ENCODE measurements at regions not wholly inside any gene's neighbourhood (a gene's known extent, or its start where the extent isn't known, plus 50 kb on each side); places are given as distances from the start of the nearest gene placed in this dataset.

DNA sequence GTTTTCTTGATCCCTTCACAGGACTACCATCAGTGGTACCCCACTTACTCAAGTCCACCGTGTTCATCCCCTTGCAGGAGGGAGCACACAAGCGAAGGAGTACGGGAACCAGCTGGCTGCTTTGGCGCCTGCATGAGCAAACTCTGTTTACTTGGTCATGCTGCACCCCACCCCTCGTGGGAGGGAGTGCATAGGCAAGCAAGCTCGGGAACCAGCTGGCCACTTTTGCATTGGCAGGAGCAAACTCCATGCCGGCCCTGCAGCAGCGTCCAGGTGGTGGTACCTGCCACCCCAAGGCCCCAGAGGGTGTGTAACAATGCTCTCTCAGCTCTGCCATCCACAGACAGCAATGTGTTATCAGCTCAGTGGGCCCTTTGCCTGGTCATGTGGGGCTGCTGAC, 737.8 kb downstream of the FAM181B start:
- FAIRE-seq, result no peak
- Histone ChIP-seq H3K27ac (ENCODE audit: low read depth, low read length) (no peak overlapping the region), H4K20me1 (replicated peaks in 1 of 2; ENCODE audit: control insufficient read depth in 1 of 2, insufficient read depth in 2 of 2, low read length in 2 of 2) (no peaks in the 10 kb centered on the region), H2BK5ac (ENCODE audit: low read depth, low read length) (no peak overlapping the region), H2AK5ac (ENCODE audit: low read depth, low read length) (no peak overlapping the region), H3K18ac (ENCODE audit: extremely low read depth, low read length) (no peak overlapping the region), H2BK20ac (ENCODE audit: low read length) (no peak overlapping the region), H3K23me2 (ENCODE audit: low read depth, low read length) (no peaks in the 10 kb centered on the region), H3K9me3 (ENCODE audit: insufficient read depth in 2 of 2, low read depth in 1 of 2, low read length in 1 of 2) (peaks cover 4% of the 10 kb centered on the region in 2 experiments; a peak in 3 of 4 replicates), H3K79me2 (ENCODE audit: control insufficient read depth in 1 of 2, insufficient read depth in 2 of 2, low read length in 2 of 2) (no peaks in the 10 kb centered on the region), H4K8ac (ENCODE audit: extremely low read depth, insufficient read depth, low read length) (no peak overlapping the region; the same call in 1 of the 2 replicates), H2BK15ac (ENCODE audit: low read length) (no peak overlapping the region), H3K79me1 (ENCODE audit: low read depth, low read length) (no peaks in the 10 kb centered on the region), H4K91ac (replicated peaks; ENCODE audit: insufficient read length, low read length) (no peak overlapping the region), H3K4ac (replicated peaks; ENCODE audit: insufficient read length, low read depth, low read length) (no peak overlapping the region), H2AFZ (ENCODE audit: low read length) (no peak overlapping the region), H2BK12ac (ENCODE audit: low read depth, low read length) (no peak overlapping the region), H3K4me2 (ENCODE audit: insufficient read depth in 1 of 2, low read depth in 2 of 2, low read length in 2 of 2) (no peak overlapping the region), H3K23ac (ENCODE audit: insufficient read length) (no peak overlapping the region), H3K4me1 (replicated peaks in 1 of 4; ENCODE audit: control insufficient read depth in 3 of 4, insufficient read depth in 4 of 4, low read length in 3 of 4) (no peaks in the 10 kb centered on the region), H3K36me3 (ENCODE audit: control insufficient read depth in 2 of 4, insufficient read depth in 4 of 4, low read length in 3 of 4) (peaks cover 0 to 3% (median 0%) of the 10 kb centered on the region in 4 experiments; a peak in 1 of 8 replicates), H3K4me3 (ENCODE audit: extremely low read depth in 1 of 4, insufficient read depth in 2 of 4, low read depth in 3 of 4, low read length in 4 of 4) (no peak overlapping the region), H4K5ac (ENCODE audit: insufficient read length, low read depth, low read length) (no peak overlapping the region), H2BK120ac (replicated peaks; ENCODE audit: low read depth, low read length) (no peak overlapping the region), H3K56ac (replicated peaks; ENCODE audit: insufficient read length, low read depth, low read length) (no peak overlapping the region), H3K27me3 (replicated peaks in 1 of 4; ENCODE audit: control insufficient read depth in 3 of 4, extremely low read depth in 1 of 4, insufficient read depth in 3 of 4, low read length in 3 of 4) (no peaks in the 10 kb centered on the region), H3K14ac (ENCODE audit: insufficient read length) (no peak overlapping the region), H3K9ac (replicated peaks in 1 of 4; ENCODE audit: extremely low read depth in 1 of 4, low read depth in 3 of 4, low read length in 3 of 4) (no peak overlapping the region)
- WGBS, 2 experiments (ENCODE audit: extremely low coverage in 1 of 2, insufficient coverage in 1 of 2, insufficient read length in 1 of 2, insufficient replicate concordance in 2 of 2, low coverage in 1 of 2, low lambda C conversion rate in 2 of 2, missing lambda C conversion rate in 1 of 2), result 85% methylated on average over 8 of the region's 8 CpGs; no CpG with 5 or more reads in 1 of the 2 experiments
- no peak for TF ChIP-seq RFX5 (IDR thresholded peaks at IDR 0.05; ENCODE audit: borderline replicate concordance, low read depth, low read length)
- no peak for TF ChIP-seq TEAD4 (IDR thresholded peaks at IDR 0.05; ENCODE audit: low read depth, low read length)
- TF ChIP-seq EZH2 (IDR thresholded peaks at IDR 0.05; ENCODE audit: low read depth, low read length, severe bottlenecking), result no peak
- no peak for TF ChIP-seq ZNF274 (IDR thresholded peaks at IDR 0.05; ENCODE audit: borderline replicate concordance, extremely low read depth, low read length)
- TF ChIP-seq SUZ12 (IDR thresholded peaks at IDR 0.05; ENCODE audit: low read length), result no peak
- TF ChIP-seq, protein P1, sequence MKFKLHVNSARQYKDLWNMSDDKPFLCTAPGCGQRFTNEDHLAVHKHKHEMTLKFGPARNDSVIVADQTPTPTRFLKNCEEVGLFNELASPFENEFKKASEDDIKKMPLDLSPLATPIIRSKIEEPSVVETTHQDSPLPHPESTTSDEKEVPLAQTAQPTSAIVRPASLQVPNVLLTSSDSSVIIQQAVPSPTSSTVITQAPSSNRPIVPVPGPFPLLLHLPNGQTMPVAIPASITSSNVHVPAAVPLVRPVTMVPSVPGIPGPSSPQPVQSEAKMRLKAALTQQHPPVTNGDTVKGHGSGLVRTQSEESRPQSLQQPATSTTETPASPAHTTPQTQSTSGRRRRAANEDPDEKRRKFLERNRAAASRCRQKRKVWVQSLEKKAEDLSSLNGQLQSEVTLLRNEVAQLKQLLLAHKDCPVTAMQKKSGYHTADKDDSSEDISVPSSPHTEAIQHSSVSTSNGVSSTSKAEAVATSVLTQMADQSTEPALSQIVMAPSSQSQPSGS (IDR thresholded peaks at IDR 0.05; ENCODE audit: low read length), result no peak
- no peak for TF ChIP-seq JUND (IDR thresholded peaks at IDR 0.05; ENCODE audit: low read length)
- CTCF ChIA-PET (ENCODE audit: partially characterized antibody), result interaction anchor here (1.5 kb wide), 1 partner anchor 12 kb away, joined by 4 read pairs; no protein-coding TSS in a partner anchor
- POLR2A ChIA-PET (ENCODE audit: partially characterized antibody), result no interaction called here
- no peak for DNase-seq (ENCODE audit: low read depth in 1 of 2, low spot score in 2 of 2)

All from H1 (cell line).